Adrenal gland (tissue), 5 donors: ENCODE measurements at regions not wholly inside any gene's neighbourhood (a gene's known extent, or its start where the extent isn't known, plus 50 kb on each side); places are given as distances from the start of the nearest gene placed in this dataset.

ENCODE experiments used
- POLR2A ChIP-seq, 2 donors: fragments of 450-650 bp; IDR thresholded peaks; one replicate each; pipeline ENCODE4 v1.6.1; 2017; ENCODE audit warnings: antibody characterized with exemption in 2 of 2, mild to moderate bottlenecking in 2 of 2, moderate library complexity in 1 of 2
- TF ChIP-seq, protein P1 (sequence below), 6 experiments: fragments of 450-650 bp in 4 of 6; fragments of 200-600 bp in 2 of 6; sonication (generic) in 1 of 6; IDR thresholded peaks; 1 replicate in 5 of 6; 2 replicates in 1 of 6; pipeline versions ENCODE4 v1.5.1 to v1.8.0; 2016 to 2021; ENCODE audit warnings: antibody characterized with exemption in 6 of 6, mild to moderate bottlenecking in 2 of 6, moderate library complexity in 1 of 6
- donor health status: DM: no; HTN: no; CAD: no.

- no peak for TF ChIP-seq POLR2A (IDR thresholded peaks at IDR 0.05)
- TF ChIP-seq, protein P1, sequence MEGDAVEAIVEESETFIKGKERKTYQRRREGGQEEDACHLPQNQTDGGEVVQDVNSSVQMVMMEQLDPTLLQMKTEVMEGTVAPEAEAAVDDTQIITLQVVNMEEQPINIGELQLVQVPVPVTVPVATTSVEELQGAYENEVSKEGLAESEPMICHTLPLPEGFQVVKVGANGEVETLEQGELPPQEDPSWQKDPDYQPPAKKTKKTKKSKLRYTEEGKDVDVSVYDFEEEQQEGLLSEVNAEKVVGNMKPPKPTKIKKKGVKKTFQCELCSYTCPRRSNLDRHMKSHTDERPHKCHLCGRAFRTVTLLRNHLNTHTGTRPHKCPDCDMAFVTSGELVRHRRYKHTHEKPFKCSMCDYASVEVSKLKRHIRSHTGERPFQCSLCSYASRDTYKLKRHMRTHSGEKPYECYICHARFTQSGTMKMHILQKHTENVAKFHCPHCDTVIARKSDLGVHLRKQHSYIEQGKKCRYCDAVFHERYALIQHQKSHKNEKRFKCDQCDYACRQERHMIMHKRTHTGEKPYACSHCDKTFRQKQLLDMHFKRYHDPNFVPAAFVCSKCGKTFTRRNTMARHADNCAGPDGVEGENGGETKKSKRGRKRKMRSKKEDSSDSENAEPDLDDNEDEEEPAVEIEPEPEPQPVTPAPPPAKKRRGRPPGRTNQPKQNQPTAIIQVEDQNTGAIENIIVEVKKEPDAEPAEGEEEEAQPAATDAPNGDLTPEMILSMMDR (IDR thresholded peaks at IDR 0.05) = no peak
Observed at GRCh38 chr13:107733276-107733675, 482.1 kb downstream of the LIG4 start.
